K562 (cell line): ENCODE measurements at regions not wholly inside any gene's neighbourhood (a gene's known extent, or its start where the extent isn't known, plus 50 kb on each side); places are given as distances from the start of the nearest gene placed in this dataset.
A peak's percentile ranks its signal among the peaks of the same experiment; 100 is the strongest.

Experiments used
- CBX3 ChIP-seq, 2 experiments: IDR thresholded peaks; 1 replicate in 1 of 2; 2 replicates in 1 of 2; pipeline ENCODE4 v1.6.1; 2012; ENCODE audit warnings: inconsistent platforms in 2 of 2, low read length in 2 of 2, borderline replicate concordance in 1 of 2, control low read depth in 1 of 2
- CREB1 ChIP-seq, 2 experiments: sonication (generic) in 1 of 2; formaldehyde crosslinking in 1 of 2; IDR thresholded peaks; 2 replicates each; pipeline versions ENCODE4 v1.6.1 to v1.8.0; 2012 to 2022; ENCODE audit warnings: inconsistent platforms in 1 of 2, mild to moderate bottlenecking in 1 of 2, missing genetic modification reagents in 1 of 2, moderate library complexity in 1 of 2
- DPF2 ChIP-seq: fragments of 450-650 bp; IDR thresholded peaks from 2 replicates; pipeline ENCODE4 v1.6.1; 2016
- ETV6 ChIP-seq, 3 experiments: fragments of 150-350 bp in 1 of 3; sonication (generic) in 1 of 3; formaldehyde crosslinking in 1 of 3; IDR thresholded peaks; 2 replicates each; pipeline versions ENCODE4 v1.6.1 to v1.8.0; 2014 to 2022; ENCODE audit warnings: borderline replicate concordance in 2 of 3, low read depth in 2 of 3, antibody characterized with exemption in 1 of 3, low read length in 1 of 3, mild to moderate bottlenecking in 1 of 3, missing genetic modification reagents in 1 of 3
- HSF4 ChIP-seq: fragments of 250-450 bp; sonication (Bioruptor Pico); IDR thresholded peaks from 2 replicates; pipeline ENCODE4 v2.1.2; 2022; ENCODE audit warnings: mild to moderate bottlenecking, moderate library complexity, borderline replicate concordance
- PATZ1 ChIP-seq: fragments of 250-450 bp; sonication (Bioruptor Pico); IDR thresholded peaks from 2 replicates; pipeline ENCODE4 v1.5.0; 2020; ENCODE audit warnings: mild to moderate bottlenecking, borderline replicate concordance
- RCOR1 ChIP-seq, 2 experiments: IDR thresholded peaks; 2 replicates each; pipeline ENCODE4 v1.6.1; 2012; ENCODE audit warnings: low read depth in 2 of 2, low read length in 2 of 2, borderline replicate concordance in 1 of 2, improper control_type of control experiment in 1 of 2
- SPI1 ChIP-seq: IDR thresholded peaks from 2 replicates; pipeline ENCODE4 v1.6.1; 2011; ENCODE audit warnings: low read depth, low read length, control low read depth, borderline replicate concordance
- TFE3 ChIP-seq: fragments of 450-650 bp; formaldehyde crosslinking; IDR thresholded peaks from 2 replicates; pipeline ENCODE4 v1.4.0; 2020; ENCODE audit warnings: mild to moderate bottlenecking, mixed read lengths
- THRA ChIP-seq: fragments of 450-650 bp; IDR thresholded peaks from 2 replicates; pipeline ENCODE4 v1.6.1; 2017; ENCODE audit warnings: mild to moderate bottlenecking, moderate library complexity
- WHSC1 ChIP-seq: IDR thresholded peaks from one replicate; pipeline ENCODE4 v1.6.1; 2012; ENCODE audit warnings: low read length, control low read depth, inconsistent platforms
- ZBTB7A ChIP-seq: IDR thresholded peaks from 2 replicates; pipeline ENCODE4 v1.6.1; 2011; ENCODE audit warnings: low read depth, mild to moderate bottlenecking, low read length, moderate library complexity, borderline replicate concordance; ENCODE audit not compliant: control insufficient read depth
- ZNF280B ChIP-seq: fragments of 250-450 bp; sonication (Bioruptor Pico); IDR thresholded peaks from 2 replicates; pipeline ENCODE4 v1.5.1; 2021; ENCODE audit warnings: mild to moderate bottlenecking
- ZNF395 ChIP-seq: fragments of 200-800 bp; sonication (Bioruptor generic); IDR thresholded peaks from 2 replicates; pipeline ENCODE4 v1.6.1; 2017; ENCODE audit warnings: missing genetic modification characterization, missing compliant biosample characterization
- ZNF766 ChIP-seq: fragments of 200-800 bp; sonication (Bioruptor generic); conservative IDR thresholded peaks from 2 replicates; pipeline ENCODE4 v1.6.1; 2016; ENCODE audit warnings: missing genetic modification characterization, missing compliant biosample characterization

GRCh38 chrX:40169193-40170101 is 71.7 kb upstream of the BCOR start (continued):
- TF ChIP-seq RCOR1 (IDR thresholded peaks at IDR 0.05; ENCODE audit: borderline replicate concordance in 1 of 2, low read depth in 2 of 2, low read length in 2 of 2), result peak in 1 of 2 experiments; percentile 30; a peak in 1 of 4 replicates
- TF ChIP-seq ZNF280B, result no peak
- TF ChIP-seq TFE3, result no peak
- TF ChIP-seq ETV6 (IDR thresholded peaks at IDR 0.05; ENCODE audit: borderline replicate concordance in 1 of 2, low read depth in 2 of 2, low read length in 1 of 2), result 0 out of 4 replicates have a peak, but pooled peaks of 1 of the 2 experiments have one; percentile 10
- TF ChIP-seq ETV6 (CRISPR knock-in tag; IDR thresholded peaks at IDR 0.05; ENCODE audit: borderline replicate concordance), result no peak
- peak; percentile 81 for TF ChIP-seq ZNF395 (CRISPR knock-in tag)
- 0 out of 2 replicates have a peak, but pooled peaks have one; percentile 59 for TF ChIP-seq ZNF766
- no peak for TF ChIP-seq THRA
- no peak for TF ChIP-seq WHSC1
- TF ChIP-seq SPI1, result no peak
- TF ChIP-seq ZBTB7A, result peak; percentile 42; the same call in 1 of the 2 replicates
- peak in 1 of 2 experiments; percentile 29; a peak in 1 of 3 replicates for TF ChIP-seq CBX3 (IDR thresholded peaks at IDR 0.05; ENCODE audit: borderline replicate concordance in 1 of 2, low read length in 2 of 2)
- TF ChIP-seq CREB1 (IDR thresholded peaks at IDR 0.05), result no peak
- TF ChIP-seq CREB1 (CRISPR knock-in tag; IDR thresholded peaks at IDR 0.05), result peak; percentile 32; the same call in 1 of the 2 replicates
- TF ChIP-seq PATZ1 (CRISPR knock-in tag), result no peak
- peak; percentile 71 for TF ChIP-seq DPF2
- TF ChIP-seq HSF4 (CRISPR knock-in tag), result no peak
